HEK293 (cell line): ENCODE measurements at regions not wholly inside any gene's neighbourhood (a gene's known extent, or its start where the extent isn't known, plus 50 kb on each side); places are given as distances from the start of the nearest gene placed in this dataset.

Source experiments
- CTCF ChIA-PET: fragments of 350-600 bp; formaldehyde crosslinking; extraction: SDS; loops from one replicate; lab custom pipeline; 2021; ENCODE audit warnings: antibody characterized with exemption; lab: Yijun Ruan, JAX
- POLR2A ChIA-PET: fragments of 300-600 bp; formaldehyde crosslinking; extraction: SDS; loops from one replicate; lab custom pipeline; 2020; ENCODE audit warnings: antibody characterized with exemption, inconsistent platforms; lab: Yijun Ruan, JAX
- H3K27ac ChIP-seq: fragments of 200-500 bp; sonication (Bioruptor generic); 2 replicates; pipeline ENCODE4 v1.5.1; 2014; ENCODE audit warnings: low read depth, low read length, control low read depth, inconsistent platforms; ENCODE audit errors: extremely low read depth
- H3K36me3 ChIP-seq, 2 experiments: fragments of 200-500 bp in 1 of 2; sonication (Bioruptor generic) in 1 of 2; 1 replicate in 1 of 2; 2 replicates in 1 of 2; pipeline ENCODE4 v1.5.1; 2014 to 2017; ENCODE audit warnings: inconsistent platforms in 2 of 2, low read length in 2 of 2; ENCODE audit not compliant: control insufficient read depth in 2 of 2, insufficient read depth in 1 of 2
- H3K4me1 ChIP-seq: fragments of 200-500 bp; sonication (Bioruptor generic); 2 replicates; pipeline ENCODE4 v1.5.1; 2014; ENCODE audit warnings: mild to moderate bottlenecking, low read length, inconsistent platforms; ENCODE audit not compliant: control insufficient read depth, insufficient read depth
- H3K4me3 ChIP-seq: 2 replicates; pipeline ENCODE4 v1.5.1; 2011; ENCODE audit warnings: low read depth, mild to moderate bottlenecking, control low read depth, low read length, moderate library complexity
- H3K9me3 ChIP-seq: fragments of 200-500 bp; sonication (Bioruptor generic); 2 replicates; pipeline ENCODE4 v1.5.1; 2014; ENCODE audit warnings: low read depth, low read length, inconsistent platforms; ENCODE audit not compliant: control insufficient read depth, insufficient read depth
- BCL11B ChIP-seq: fragments of 450-650 bp; formaldehyde crosslinking; IDR thresholded peaks from 2 replicates; pipeline ENCODE4 v1.5.1; 2016; ENCODE audit warnings: low read depth, missing biosample characterization, missing genetic modification characterization
- KLF1 ChIP-seq: fragments of 450-650 bp; formaldehyde crosslinking; IDR thresholded peaks from 2 replicates; pipeline ENCODE4 v1.5.1; 2016; ENCODE audit warnings: missing biosample characterization, missing genetic modification characterization
- MYNN ChIP-seq: fragments of 450-650 bp; formaldehyde crosslinking; IDR thresholded peaks from 2 replicates; pipeline ENCODE4 v1.5.1; 2016; ENCODE audit warnings: missing biosample characterization, missing genetic modification characterization, borderline replicate concordance
- PRDM1 ChIP-seq: fragments of 450-650 bp; formaldehyde crosslinking; IDR thresholded peaks from 2 replicates; pipeline ENCODE4; 2016; ENCODE audit warnings: missing biosample characterization, missing genetic modification characterization
- PRDM10 ChIP-seq: fragments of 450-650 bp; formaldehyde crosslinking; IDR thresholded peaks from 2 replicates; pipeline ENCODE4 v1.5.1; 2016; ENCODE audit warnings: missing biosample characterization, missing genetic modification characterization
- SETDB1 ChIP-seq: IDR thresholded peaks from one replicate; pipeline ENCODE4 v1.6.1; 2017; ENCODE audit warnings: mild to moderate bottlenecking, low read length, moderate library complexity, mixed read lengths; ENCODE audit not compliant: insufficient read length
- ZNF155 ChIP-seq: fragments of 450-650 bp; formaldehyde crosslinking; IDR thresholded peaks from 2 replicates; pipeline ENCODE4 v1.5.1; 2016; ENCODE audit warnings: missing biosample characterization, missing genetic modification characterization
- ZNF214 ChIP-seq: fragments of 450-650 bp; formaldehyde crosslinking; IDR thresholded peaks from 2 replicates; pipeline ENCODE4 v1.5.1; 2017; ENCODE audit warnings: missing biosample characterization, mild to moderate bottlenecking, missing genetic modification characterization, borderline replicate concordance
- ZNF398 ChIP-seq: fragments of 450-650 bp; formaldehyde crosslinking; IDR thresholded peaks from 2 replicates; pipeline ENCODE4 v1.5.1; 2017; ENCODE audit warnings: missing biosample characterization, missing genetic modification characterization
- ZNF518A ChIP-seq: fragments of 450-650 bp; formaldehyde crosslinking; conservative IDR thresholded peaks from 2 replicates; pipeline ENCODE4 v1.5.1; 2016; ENCODE audit warnings: low read depth, missing biosample characterization, missing genetic modification characterization
- ZNF529 ChIP-seq: fragments of 450-650 bp; formaldehyde crosslinking; IDR thresholded peaks from 2 replicates; pipeline ENCODE4 v1.5.1; 2017; ENCODE audit warnings: missing genetic modification characterization, missing biosample characterization; ENCODE audit not compliant: insufficient replicate concordance
- ZNF549 ChIP-seq: fragments of 450-650 bp; IDR thresholded peaks from 2 replicates; pipeline ENCODE4 v1.5.1; 2018; ENCODE audit warnings: missing biosample characterization, missing genetic modification characterization, mild to moderate bottlenecking, inconsistent platforms, moderate library complexity
- ZNF585B ChIP-seq: fragments of 450-650 bp; formaldehyde crosslinking; IDR thresholded peaks from 2 replicates; pipeline ENCODE4 v1.5.1; 2016; ENCODE audit warnings: missing biosample characterization, missing genetic modification characterization
- ZNF624 ChIP-seq: fragments of 450-650 bp; formaldehyde crosslinking; IDR thresholded peaks from 2 replicates; pipeline ENCODE4 v1.5.1; 2017; ENCODE audit warnings: missing biosample characterization, missing genetic modification characterization
- ZNF692 ChIP-seq: fragments of 450-650 bp; formaldehyde crosslinking; IDR thresholded peaks from 2 replicates; pipeline ENCODE4 v1.5.1; 2016; ENCODE audit warnings: missing biosample characterization, missing genetic modification characterization
- ZNF704 ChIP-seq: fragments of 450-650 bp; formaldehyde crosslinking; IDR thresholded peaks from 2 replicates; pipeline ENCODE4 v1.5.1; 2016; ENCODE audit warnings: missing biosample characterization, missing genetic modification characterization
- ZNF747 ChIP-seq: fragments of 450-650 bp; formaldehyde crosslinking; IDR thresholded peaks from 2 replicates; pipeline ENCODE4 v1.5.1; 2016; ENCODE audit warnings: missing biosample characterization, missing genetic modification characterization
- ZNF785 ChIP-seq: fragments of 450-650 bp; formaldehyde crosslinking; IDR thresholded peaks from 2 replicates; pipeline ENCODE4 v1.5.1; 2016; ENCODE audit warnings: missing biosample characterization, missing genetic modification characterization
- ZNF837 ChIP-seq: fragments of 450-650 bp; formaldehyde crosslinking; IDR thresholded peaks from 2 replicates; pipeline ENCODE4 v1.5.1; 2016; ENCODE audit warnings: missing biosample characterization, missing genetic modification characterization
- ZSCAN16 ChIP-seq: fragments of 450-650 bp; formaldehyde crosslinking; IDR thresholded peaks from 2 replicates; pipeline ENCODE4 v1.5.1; 2016; ENCODE audit warnings: missing biosample characterization, missing genetic modification characterization
- ZSCAN30 ChIP-seq: fragments of 450-650 bp; IDR thresholded peaks from 2 replicates; pipeline ENCODE4 v1.5.1; 2018; ENCODE audit warnings: missing biosample characterization, mild to moderate bottlenecking, missing genetic modification characterization, moderate library complexity

GRCh38 chr13:66089711-66090110 is 1140.4 kb downstream of the PCDH9 start:
- H3K27ac ChIP-seq: no peak overlapping the region
- no peak overlapping the region for H3K4me3 ChIP-seq
- H3K9me3 ChIP-seq: no peaks in the 10 kb centered on the region
- POLR2A ChIA-PET: no interaction called here
- H3K36me3 ChIP-seq: no peaks in the 10 kb centered on the region
- H3K4me1 ChIP-seq: no peaks in the 10 kb centered on the region
- CTCF ChIA-PET: no interaction called here
- TF ChIP-seq SETDB1 (no peak), ZNF704 (no peak), ZNF692 (tag by site-specific recombination) (no peak), MYNN (tag by site-specific recombination) (no peak), BCL11B (tag by site-specific recombination) (no peak), ZNF747 (no peak), ZNF585B (tag by site-specific recombination) (no peak), ZSCAN30 (no peak), ZNF837 (no peak), PRDM10 (tag by site-specific recombination) (no peak), ZNF549 (tag by site-specific recombination) (no peak), ZNF624 (tag by site-specific recombination) (no peak), ZNF214 (tag by site-specific recombination) (no peak), KLF1 (no peak), ZNF398 (tag by site-specific recombination) (no peak), ZSCAN16 (tag by site-specific recombination) (no peak), ZNF155 (tag by site-specific recombination) (no peak), ZNF785 (tag by site-specific recombination) (no peak)

- Histone ChIP-seq H3K27ac (no peak overlapping the region), H3K4me3 (no peak overlapping the region), H3K4me1 (no peaks in the 10 kb centered on the region), H3K36me3 (no peaks in the 10 kb centered on the region), H3K9me3 (no peaks in the 10 kb centered on the region)
- CTCF ChIA-PET: no interaction called here
- POLR2A ChIA-PET: no interaction called here
- TF ChIP-seq ZNF785 (tag by site-specific recombination) (no peak), PRDM1 (tag by site-specific recombination) (no peak), ZNF518A (tag by site-specific recombination) (no peak), ZNF529 (tag by site-specific recombination) (no peak)
Observed at GRCh38 chr13:66087269-66087710, 1142.8 kb downstream of the PCDH9 start.
